ENCODE measurements at regions not wholly inside any gene's neighbourhood (a gene's known extent, or its start where the extent isn't known, plus 50 kb on each side); places are given as distances from the start of the nearest gene placed in this dataset.

DNA sequence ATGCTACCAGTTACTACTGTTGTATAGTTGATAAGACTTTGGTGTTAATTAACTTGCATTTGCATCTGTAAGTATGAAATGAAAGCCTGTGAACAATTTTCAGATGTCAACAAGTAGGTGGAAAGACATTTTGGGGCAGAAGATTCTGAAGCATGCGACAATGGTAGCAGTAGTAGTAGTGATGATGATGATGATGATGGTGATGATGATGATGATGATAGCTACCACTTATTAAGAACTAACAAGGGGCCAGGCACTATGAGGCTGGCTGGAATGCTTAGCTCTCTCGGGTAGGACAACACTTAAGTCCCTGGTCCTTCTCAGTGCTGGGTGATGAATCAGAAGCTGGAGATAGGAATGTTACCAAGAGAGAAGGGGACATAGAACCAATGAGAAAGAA is 333.4 kb upstream of the IL12A start:
- Histone ChIP-seq H3K9me3 (ENCODE audit: control insufficient read depth in 1 of 2, low read length in 2 of 2) (no peaks in the 10 kb centered on the region), H3K4me3 (ENCODE audit: low read length in 2 of 2) (no peak overlapping the region), H3K27ac (ENCODE audit: low read depth, low read length) (no peak overlapping the region), H3K36me3 (ENCODE audit: insufficient read depth, low read length) (no peaks in the 10 kb centered on the region), H3K4me1 (ENCODE audit: insufficient read depth, low read length) (no peaks in the 10 kb centered on the region), H3K27me3 (ENCODE audit: insufficient read depth, low read length) (no peaks in the 10 kb centered on the region)
- intact Hi-C loops (cut with micrococcal nuclease): no loop called here
- H3K36me3 Mint-ChIP-seq: no peaks in the 10 kb centered on the region
- peaks cover 0 to 5% (median 1%) of the 10 kb centered on the region in 8 donors for H3K9me3 Mint-ChIP-seq
- H3K27ac Mint-ChIP-seq: no peak overlapping the region
- no peak overlapping the region for H3K4me3 Mint-ChIP-seq
- DNase-seq: no peak
- CTCF ChIA-PET (ENCODE audit: partially characterized antibody): no interaction called here
- H3K4me1 Mint-ChIP-seq: no peaks in the 10 kb centered on the region
- no peaks in the 10 kb centered on the region for H3K27me3 Mint-ChIP-seq
- POLR2A ChIA-PET (ENCODE audit: partially characterized antibody): no interaction called here

DNA sequence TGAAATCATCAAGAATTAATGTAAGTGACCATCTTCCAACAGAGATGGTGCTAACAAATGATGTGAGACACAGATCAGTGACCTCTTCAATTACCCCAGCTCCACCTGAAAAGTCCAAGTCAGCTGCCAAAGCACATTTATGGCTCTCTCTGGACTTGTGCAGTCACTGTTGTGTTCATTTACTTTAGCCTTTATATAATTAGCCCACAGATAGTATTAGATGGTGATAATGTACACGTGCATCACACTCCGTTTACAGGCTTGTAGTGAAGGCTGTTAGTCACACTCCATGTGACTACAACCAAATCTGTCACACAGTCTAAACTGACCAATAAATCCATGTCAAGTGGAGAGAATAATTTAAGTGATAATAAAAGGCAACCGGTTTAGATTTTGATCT is 331.5 kb upstream of the IL12A start:
- H3K27ac ChIP-seq (ENCODE audit: low read depth, low read length): no peak overlapping the region
- H3K4me1 ChIP-seq (ENCODE audit: insufficient read depth, low read length): no peaks in the 10 kb centered on the region
- Mint-ChIP-seq H3K9me3 (peaks cover 0 to 6% (median 3%) of the 10 kb centered on the region in 8 donors), H3K4me3 (no peak overlapping the region), H3K27me3 (no peaks in the 10 kb centered on the region), H3K4me1 (no peaks in the 10 kb centered on the region), H3K36me3 (no peaks in the 10 kb centered on the region), H3K27ac (no peak overlapping the region)
- H3K9me3 ChIP-seq (ENCODE audit: control insufficient read depth in 1 of 2, low read length in 2 of 2): no peaks in the 10 kb centered on the region
- ChIA-PET CTCF (ENCODE audit: partially characterized antibody) (no interaction called here), POLR2A (ENCODE audit: partially characterized antibody) (no interaction called here)
- DNase-seq: no peak
- H3K4me3 ChIP-seq (ENCODE audit: low read length in 2 of 2): no peak overlapping the region
- no peaks in the 10 kb centered on the region for H3K36me3 ChIP-seq (ENCODE audit: insufficient read depth, low read length)
- H3K27me3 ChIP-seq (ENCODE audit: insufficient read depth, low read length): no peaks in the 10 kb centered on the region
- intact Hi-C loops (cut with micrococcal nuclease): no loop called here

DNA sequence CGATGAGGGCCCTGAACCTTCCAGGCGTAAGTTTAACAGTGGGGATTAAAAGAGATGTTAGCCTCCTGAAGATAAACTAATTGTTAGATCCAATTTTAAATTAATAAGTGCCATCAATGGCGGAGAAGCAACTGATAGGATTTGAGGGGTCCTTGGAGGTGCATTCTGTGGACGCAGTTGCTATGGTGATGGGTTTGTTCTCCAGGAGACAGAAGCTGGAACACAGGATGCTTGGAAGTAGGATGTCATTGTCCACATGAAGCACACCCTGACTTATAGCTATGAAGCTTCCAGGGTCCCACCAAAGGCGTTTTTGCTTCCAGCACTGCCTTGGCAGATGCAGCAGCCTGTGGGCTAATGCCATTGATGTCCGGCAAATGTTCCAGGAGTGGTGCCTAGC is 331.0 kb upstream of the IL12A start:
- Histone ChIP-seq H3K27ac (ENCODE audit: low read depth, low read length) (no peak overlapping the region), H3K4me1 (ENCODE audit: insufficient read depth, low read length) (no peaks in the 10 kb centered on the region), H3K36me3 (ENCODE audit: insufficient read depth, low read length) (no peaks in the 10 kb centered on the region), H3K27me3 (ENCODE audit: insufficient read depth, low read length) (no peaks in the 10 kb centered on the region), H3K4me3 (ENCODE audit: low read length in 2 of 2) (no peak overlapping the region), H3K9me3 (ENCODE audit: control insufficient read depth in 1 of 2, low read length in 2 of 2) (no peaks in the 10 kb centered on the region)
- H3K36me3 Mint-ChIP-seq: no peaks in the 10 kb centered on the region
- no peak overlapping the region for H3K4me3 Mint-ChIP-seq
- no peaks in the 10 kb centered on the region for H3K4me1 Mint-ChIP-seq
- ChIA-PET CTCF (ENCODE audit: partially characterized antibody) (no interaction called here), POLR2A (ENCODE audit: partially characterized antibody) (no interaction called here)
- no peak for DNase-seq
- no peaks in the 10 kb centered on the region for H3K27me3 Mint-ChIP-seq
- peaks cover 0 to 7% (median under 1%) of the 10 kb centered on the region in 8 donors for H3K9me3 Mint-ChIP-seq
- intact Hi-C loops (cut with micrococcal nuclease): no loop called here
- no peak overlapping the region for H3K27ac Mint-ChIP-seq

DNA sequence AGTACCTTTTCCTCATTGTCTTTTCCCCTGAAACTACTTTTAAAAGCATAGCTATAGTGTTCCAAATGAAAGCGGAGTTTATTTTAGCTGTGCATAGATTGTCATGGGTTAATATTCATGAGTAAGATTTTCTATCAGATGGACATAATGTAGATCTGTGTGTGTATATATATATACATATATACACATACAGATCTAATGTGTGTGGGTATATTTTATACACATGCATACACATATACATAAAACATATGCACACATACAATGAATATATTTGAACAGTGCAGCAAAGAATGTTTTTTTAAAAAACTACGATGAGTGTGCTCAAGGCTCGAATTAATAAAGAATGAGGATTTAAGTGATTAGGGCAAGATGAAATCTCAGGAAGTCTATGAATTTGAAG is 328.3 kb upstream of the IL12A start:
- Histone ChIP-seq H3K4me3 (ENCODE audit: low read length in 2 of 2) (no peak overlapping the region), H3K4me1 (ENCODE audit: insufficient read depth, low read length) (no peaks in the 10 kb centered on the region), H3K27me3 (ENCODE audit: insufficient read depth, low read length) (no peaks in the 10 kb centered on the region), H3K36me3 (ENCODE audit: insufficient read depth, low read length) (no peaks in the 10 kb centered on the region), H3K9me3 (ENCODE audit: control insufficient read depth in 1 of 2, low read length in 2 of 2) (no peaks in the 10 kb centered on the region), H3K27ac (ENCODE audit: low read depth, low read length) (no peak overlapping the region)
- Mint-ChIP-seq H3K36me3 (no peaks in the 10 kb centered on the region), H3K27ac (no peak overlapping the region), H3K4me3 (no peak overlapping the region), H3K9me3 (peaks cover 0 to 7% (median 0%) of the 10 kb centered on the region in 8 donors), H3K4me1 (no peaks in the 10 kb centered on the region), H3K27me3 (no peaks in the 10 kb centered on the region)
- intact Hi-C loops (cut with micrococcal nuclease): no loop called here
- DNase-seq: no peak
- POLR2A ChIA-PET (ENCODE audit: partially characterized antibody): no interaction called here
- CTCF ChIA-PET (ENCODE audit: partially characterized antibody): no interaction called here

DNA sequence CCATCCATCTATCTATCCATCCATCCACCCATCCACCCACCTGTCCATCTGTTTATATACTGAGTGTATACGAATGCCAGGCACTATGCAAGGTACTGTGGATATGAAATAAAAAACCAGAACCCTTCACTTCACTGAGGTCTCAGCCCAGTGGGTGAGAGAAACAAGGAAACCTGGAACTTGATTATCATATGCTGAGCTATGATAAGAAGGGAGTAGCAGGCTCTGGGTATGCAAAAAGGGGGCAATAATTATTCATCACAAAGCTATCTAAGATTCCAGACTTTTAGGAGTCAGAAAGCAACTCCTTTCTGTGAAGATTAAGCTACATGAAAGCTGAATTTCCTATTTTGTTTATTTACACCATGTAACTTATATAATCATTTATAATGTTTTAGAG is 327.7 kb upstream of the IL12A start:
- Mint-ChIP-seq H3K4me1 (no peaks in the 10 kb centered on the region), H3K9me3 (peaks cover 0 to 7% (median 0%) of the 10 kb centered on the region in 8 donors), H3K4me3 (no peak overlapping the region), H3K36me3 (no peaks in the 10 kb centered on the region), H3K27ac (no peak overlapping the region), H3K27me3 (no peaks in the 10 kb centered on the region)
- Histone ChIP-seq H3K9me3 (ENCODE audit: control insufficient read depth in 1 of 2, low read length in 2 of 2) (no peaks in the 10 kb centered on the region), H3K36me3 (ENCODE audit: insufficient read depth, low read length) (no peaks in the 10 kb centered on the region), H3K27me3 (ENCODE audit: insufficient read depth, low read length) (no peaks in the 10 kb centered on the region), H3K27ac (ENCODE audit: low read depth, low read length) (no peak overlapping the region), H3K4me1 (ENCODE audit: insufficient read depth, low read length) (no peaks in the 10 kb centered on the region), H3K4me3 (ENCODE audit: low read length in 2 of 2) (no peak overlapping the region)
- ChIA-PET POLR2A (ENCODE audit: partially characterized antibody) (no interaction called here), CTCF (ENCODE audit: partially characterized antibody) (no interaction called here)
- no peak for DNase-seq
- intact Hi-C loops (cut with micrococcal nuclease): no loop called here

DNA sequence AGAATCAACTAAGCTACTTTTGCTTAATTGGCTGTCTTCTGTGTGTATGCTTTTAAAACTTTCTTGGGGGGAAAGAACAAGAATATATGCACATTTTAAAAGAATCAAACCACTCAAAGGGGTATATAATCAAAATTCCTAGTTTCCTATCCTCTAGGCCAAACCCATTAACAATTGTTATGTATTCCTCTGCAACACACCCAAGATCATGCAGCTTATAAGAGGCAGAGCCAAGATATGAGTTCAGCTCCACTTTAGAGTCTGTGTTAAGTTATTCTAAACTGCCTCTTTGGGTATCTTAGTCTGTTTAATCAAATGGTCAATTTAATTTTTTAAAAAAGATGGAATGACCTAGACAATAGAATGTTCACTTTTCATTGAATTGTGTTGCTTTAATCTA is 326.1 kb upstream of the IL12A start:
- Histone ChIP-seq H3K27ac (ENCODE audit: low read depth, low read length) (no peak overlapping the region), H3K27me3 (ENCODE audit: insufficient read depth, low read length) (no peaks in the 10 kb centered on the region), H3K36me3 (ENCODE audit: insufficient read depth, low read length) (no peaks in the 10 kb centered on the region), H3K9me3 (ENCODE audit: control insufficient read depth in 1 of 2, low read length in 2 of 2) (no peaks in the 10 kb centered on the region), H3K4me1 (ENCODE audit: insufficient read depth, low read length) (no peaks in the 10 kb centered on the region), H3K4me3 (ENCODE audit: low read length in 2 of 2) (no peak overlapping the region)
- no peak overlapping the region for H3K27ac Mint-ChIP-seq
- H3K36me3 Mint-ChIP-seq: no peaks in the 10 kb centered on the region
- CTCF ChIA-PET (ENCODE audit: partially characterized antibody): no interaction called here
- H3K9me3 Mint-ChIP-seq: peaks cover 0 to 7% (median 0%) of the 10 kb centered on the region in 8 donors
- intact Hi-C loops (cut with micrococcal nuclease): no loop called here
- no peak for DNase-seq
- no peak overlapping the region for H3K4me3 Mint-ChIP-seq
- H3K27me3 Mint-ChIP-seq: no peaks in the 10 kb centered on the region
- H3K4me1 Mint-ChIP-seq: no peaks in the 10 kb centered on the region
- POLR2A ChIA-PET (ENCODE audit: partially characterized antibody): no interaction called here

DNA sequence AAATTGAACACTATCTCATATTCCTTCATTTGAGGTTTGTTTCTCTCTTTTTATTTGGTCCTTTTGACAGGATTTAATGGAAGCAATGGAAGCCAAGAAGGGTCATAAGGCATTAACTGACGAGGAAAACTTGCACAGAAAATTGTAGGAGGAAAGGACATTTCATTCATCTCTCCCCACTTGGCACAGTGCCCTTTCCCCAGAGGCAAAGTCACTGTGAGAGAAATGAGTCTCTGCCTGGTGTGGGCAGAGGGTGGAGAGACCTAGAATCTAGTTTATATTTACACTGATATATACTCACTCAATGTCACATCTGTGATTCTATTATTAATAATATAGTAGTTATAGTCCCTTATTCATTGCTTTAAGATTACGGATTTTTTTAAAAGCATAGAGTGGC is 324.6 kb upstream of the IL12A start:
- H3K27me3 Mint-ChIP-seq: no peaks in the 10 kb centered on the region
- CTCF ChIA-PET (ENCODE audit: partially characterized antibody): no interaction called here
- Histone ChIP-seq H3K9me3 (ENCODE audit: control insufficient read depth in 1 of 2, low read length in 2 of 2) (no peaks in the 10 kb centered on the region), H3K36me3 (ENCODE audit: insufficient read depth, low read length) (no peaks in the 10 kb centered on the region), H3K27ac (ENCODE audit: low read depth, low read length) (no peak overlapping the region), H3K27me3 (ENCODE audit: insufficient read depth, low read length) (no peaks in the 10 kb centered on the region), H3K4me1 (ENCODE audit: insufficient read depth, low read length) (no peaks in the 10 kb centered on the region), H3K4me3 (ENCODE audit: low read length in 2 of 2) (no peak overlapping the region)
- peaks cover 0 to 7% (median 0%) of the 10 kb centered on the region in 8 donors for H3K9me3 Mint-ChIP-seq
- no peaks in the 10 kb centered on the region for H3K4me1 Mint-ChIP-seq
- intact Hi-C loops (cut with micrococcal nuclease): no loop called here
- POLR2A ChIA-PET (ENCODE audit: partially characterized antibody): no interaction called here
- no peaks in the 10 kb centered on the region for H3K36me3 Mint-ChIP-seq
- H3K4me3 Mint-ChIP-seq: no peak overlapping the region
- DNase-seq: no peak
- no peak overlapping the region for H3K27ac Mint-ChIP-seq

DNA sequence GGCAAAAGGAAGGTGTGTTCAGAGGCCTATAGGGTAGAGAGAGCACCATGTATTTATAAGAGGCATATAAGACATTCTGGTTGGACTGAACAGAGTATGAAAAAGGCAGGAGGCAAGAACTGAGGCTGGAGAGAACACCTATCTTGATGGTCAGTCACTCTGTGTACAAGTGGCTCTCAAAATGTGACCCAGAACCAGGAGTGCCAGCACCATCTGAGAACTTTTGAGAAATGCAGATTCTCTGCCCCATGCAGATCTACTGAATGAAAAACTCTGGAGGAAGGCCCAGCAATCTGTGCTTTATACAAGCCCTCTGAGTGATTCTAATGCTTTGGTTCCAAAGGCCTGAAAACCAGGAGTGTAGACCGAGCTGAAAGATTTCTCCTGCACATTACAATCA is 324.0 kb upstream of the IL12A start:
- CTCF ChIA-PET (ENCODE audit: partially characterized antibody): no interaction called here
- H3K36me3 Mint-ChIP-seq: no peaks in the 10 kb centered on the region
- H3K36me3 ChIP-seq (ENCODE audit: insufficient read depth, low read length): no peaks in the 10 kb centered on the region
- no peak overlapping the region for H3K27ac ChIP-seq (ENCODE audit: low read depth, low read length)
- no peak overlapping the region for H3K27ac Mint-ChIP-seq
- no peaks in the 10 kb centered on the region for H3K27me3 ChIP-seq (ENCODE audit: insufficient read depth, low read length)
- POLR2A ChIA-PET (ENCODE audit: partially characterized antibody): no interaction called here
- no peaks in the 10 kb centered on the region for H3K27me3 Mint-ChIP-seq
- no peaks in the 10 kb centered on the region for H3K4me1 Mint-ChIP-seq
- H3K4me3 ChIP-seq (ENCODE audit: low read length in 2 of 2): no peak overlapping the region
- DNase-seq: no peak
- no peaks in the 10 kb centered on the region for H3K4me1 ChIP-seq (ENCODE audit: insufficient read depth, low read length)
- H3K9me3 ChIP-seq (ENCODE audit: control insufficient read depth in 1 of 2, low read length in 2 of 2): no peaks in the 10 kb centered on the region
- H3K9me3 Mint-ChIP-seq: peaks cover 0 to 7% (median 0%) of the 10 kb centered on the region in 8 donors
- no peak overlapping the region for H3K4me3 Mint-ChIP-seq
- intact Hi-C loops (cut with micrococcal nuclease): no loop called here

Measured in CD4-positive, alpha-beta memory T cell (primary cell).